H1 (cell line): ENCODE measurements at regions not wholly inside any gene's neighbourhood (a gene's known extent, or its start where the extent isn't known, plus 50 kb on each side); places are given as distances from the start of the nearest gene placed in this dataset.

Experiments used
- CTCF ChIA-PET: fragments of 300-600 bp; sonication (Branson Sonifier 250); formaldehyde crosslinking; loops from one replicate; lab custom pipeline; 2021; ENCODE audit not compliant: partially characterized antibody; lab: Charles Lee
- POLR2A ChIA-PET: fragments of 300-600 bp; sonication (Branson Sonifier 250); formaldehyde crosslinking; loops from one replicate; lab custom pipeline; 2021; ENCODE audit warnings: inconsistent platforms; ENCODE audit not compliant: partially characterized antibody; lab: Charles Lee
- DNase-seq, 2 experiments: peaks; one replicate each; pipeline versions ENCODE4 v3.0.0 to v3.0.0-alpha.2; 2010 to 2022; ENCODE audit warnings: low spot score in 2 of 2, low read depth in 1 of 2, mixed read lengths in 1 of 2
- FAIRE-seq: peaks from 2 replicates; lab custom pipeline; 2011; peaks lifted over from hg19 to GRCh38; lab: Jason Lieb, UNC
- H2AFZ ChIP-seq: 2 replicates; pipeline ENCODE4 v1.8.1; 2012; ENCODE audit warnings: low read length, inconsistent platforms
- H2AK5ac ChIP-seq: 2 replicates; pipeline ENCODE4 v1.6.1; 2013; ENCODE audit warnings: low read depth, low read length
- H2BK120ac ChIP-seq: replicated peaks from 2 replicates; pipeline ENCODE3; 2013; ENCODE audit warnings: low read depth, low read length, inconsistent platforms
- H2BK12ac ChIP-seq: 2 replicates; pipeline ENCODE4 v1.6.1; 2013; ENCODE audit warnings: low read depth, low read length
- H2BK15ac ChIP-seq: 2 replicates; pipeline ENCODE4 v1.6.1; 2013; ENCODE audit warnings: low read length
- H2BK20ac ChIP-seq: 2 replicates; pipeline ENCODE4 v1.6.1; 2013; ENCODE audit warnings: low read length
- H2BK5ac ChIP-seq: 2 replicates; pipeline ENCODE4 v1.6.1; 2013; ENCODE audit warnings: low read depth, low read length
- H3K14ac ChIP-seq: 2 replicates; pipeline ENCODE4 v1.6.1; 2013; ENCODE audit warnings: inconsistent platforms; ENCODE audit not compliant: insufficient read length
- H3K18ac ChIP-seq: 2 replicates; pipeline ENCODE4 v1.6.1; 2013; ENCODE audit warnings: low read length; ENCODE audit errors: extremely low read depth
- H3K23ac ChIP-seq: 2 replicates; pipeline ENCODE4 v1.6.1; 2013; ENCODE audit warnings: inconsistent platforms; ENCODE audit not compliant: insufficient read length
- H3K23me2 ChIP-seq: 2 replicates; pipeline ENCODE4 v1.6.1; 2013; ENCODE audit warnings: low read depth, low read length
- H3K27ac ChIP-seq: 2 replicates; pipeline ENCODE4 v1.6.1; 2011; ENCODE audit warnings: low read depth, low read length, inconsistent platforms
- H3K27me3 ChIP-seq, 4 experiments: replicated peaks in 1 of 4; 1 replicate in 1 of 4; 2 replicates in 3 of 4; pipeline versions ENCODE4 v1.6.1 to v1.8.1; 2011 to 2013; ENCODE audit warnings: low read length in 3 of 4, mild to moderate bottlenecking in 3 of 4, inconsistent platforms in 2 of 4, mixed read lengths in 2 of 4, moderate library complexity in 1 of 4; ENCODE audit not compliant: control insufficient read depth in 3 of 4, insufficient read depth in 3 of 4; ENCODE audit errors: extremely low read depth in 1 of 4
- H3K36me3 ChIP-seq, 4 experiments: 2 replicates each; pipeline versions ENCODE4 v1.6.1 to v1.8.1; 2011 to 2013; ENCODE audit warnings: mild to moderate bottlenecking in 4 of 4, low read length in 3 of 4, moderate library complexity in 2 of 4, control low read depth in 1 of 4, inconsistent platforms in 1 of 4; ENCODE audit not compliant: insufficient read depth in 4 of 4, control insufficient read depth in 2 of 4
- H3K4ac ChIP-seq: replicated peaks from 2 replicates; pipeline ENCODE3; 2013; ENCODE audit warnings: low read length, low read depth, mixed read lengths, inconsistent platforms; ENCODE audit not compliant: insufficient read length
- H3K4me1 ChIP-seq, 4 experiments: replicated peaks in 1 of 4; 1 replicate in 1 of 4; 2 replicates in 3 of 4; pipeline versions ENCODE4 v1.6.1 to v1.8.1; 2011 to 2013; ENCODE audit warnings: low read length in 3 of 4, inconsistent platforms in 2 of 4, mixed read lengths in 1 of 4; ENCODE audit not compliant: insufficient read depth in 4 of 4, control insufficient read depth in 3 of 4
- H3K4me2 ChIP-seq, 2 experiments: 2 replicates each; pipeline versions ENCODE4 v1.6.1 to v1.8.1; 2011 to 2013; ENCODE audit warnings: low read depth in 2 of 2, low read length in 2 of 2, control low read depth in 1 of 2, inconsistent platforms in 1 of 2, mild to moderate bottlenecking in 1 of 2; ENCODE audit not compliant: insufficient read depth in 1 of 2
- H3K4me3 ChIP-seq, 4 experiments: fragments of 200-600, 300-600 bp in 1 of 4; sonication (generic), shearing (Covaris generic), sonication (Bioruptor Twin) in 1 of 4; 2 replicates each; pipeline versions ENCODE4 v1.5.1 to v1.8.1; 2011 to 2016; ENCODE audit warnings: low read length in 4 of 4, low read depth in 3 of 4, control low read depth in 2 of 4, inconsistent platforms in 2 of 4, mild to moderate bottlenecking in 2 of 4, mixed read lengths in 1 of 4, moderate library complexity in 1 of 4; ENCODE audit not compliant: insufficient read depth in 2 of 4; ENCODE audit errors: extremely low read depth in 1 of 4
- H3K56ac ChIP-seq: replicated peaks from 2 replicates; pipeline ENCODE3; 2013; ENCODE audit warnings: low read depth, mild to moderate bottlenecking, mixed read lengths, low read length, inconsistent platforms; ENCODE audit not compliant: insufficient read length
- H3K79me1 ChIP-seq: 2 replicates; pipeline ENCODE4 v1.6.1; 2013; ENCODE audit warnings: low read depth, low read length, control low read depth
- H3K79me2 ChIP-seq, 2 experiments: 2 replicates each; pipeline versions ENCODE4 v1.6.1 to v1.8.1; 2012 to 2013; ENCODE audit warnings: low read length in 2 of 2, mild to moderate bottlenecking in 2 of 2, inconsistent platforms in 1 of 2; ENCODE audit not compliant: insufficient read depth in 2 of 2, control insufficient read depth in 1 of 2
- H3K9ac ChIP-seq, 4 experiments: replicated peaks in 1 of 4; 1 replicate in 1 of 4; 2 replicates in 3 of 4; pipeline versions ENCODE4 v1.6.1 to v1.8.1; 2011 to 2013; ENCODE audit warnings: low read depth in 3 of 4, low read length in 3 of 4, control low read depth in 2 of 4, mild to moderate bottlenecking in 2 of 4, moderate library complexity in 2 of 4, inconsistent platforms in 1 of 4; ENCODE audit errors: extremely low read depth in 1 of 4
- H3K9me3 ChIP-seq, 2 experiments: 2 replicates each; pipeline versions ENCODE4 v1.6.1 to v1.8.1; 2012 to 2013; ENCODE audit warnings: mild to moderate bottlenecking in 2 of 2, moderate library complexity in 2 of 2, control low read depth in 1 of 2, inconsistent platforms in 1 of 2, low read depth in 1 of 2, low read length in 1 of 2, mixed read lengths in 1 of 2; ENCODE audit not compliant: insufficient read depth in 2 of 2
- H4K20me1 ChIP-seq, 2 experiments: replicated peaks in 1 of 2; 2 replicates each; pipeline versions ENCODE3 to v1.8.1; 2011 to 2013; ENCODE audit warnings: inconsistent platforms in 2 of 2, low read length in 2 of 2, mild to moderate bottlenecking in 1 of 2; ENCODE audit not compliant: insufficient read depth in 2 of 2, control insufficient read depth in 1 of 2
- H4K5ac ChIP-seq: 2 replicates; pipeline ENCODE4 v1.6.1; 2013; ENCODE audit warnings: low read length, low read depth, mixed read lengths, inconsistent platforms; ENCODE audit not compliant: insufficient read length
- H4K8ac ChIP-seq: 2 replicates; pipeline ENCODE4 v1.8.0; 2013; ENCODE audit warnings: mild to moderate bottlenecking, moderate library complexity, low read length, inconsistent platforms; ENCODE audit not compliant: insufficient read depth; ENCODE audit errors: extremely low read depth
- H4K91ac ChIP-seq: replicated peaks from 2 replicates; pipeline ENCODE3; 2013; ENCODE audit warnings: low read length, mixed read lengths, inconsistent platforms; ENCODE audit not compliant: insufficient read length
- CHD2 ChIP-seq: IDR thresholded peaks from 2 replicates; pipeline ENCODE4 v1.6.1; 2012; ENCODE audit warnings: low read length, improper control_type of control experiment
- CTCF ChIP-seq, 3 experiments: IDR thresholded peaks; 1 replicate in 2 of 3; 2 replicates in 1 of 3; pipeline versions ENCODE4 v1.5.1 to v1.6.1; 2011; ENCODE audit warnings: low read length in 3 of 3, mild to moderate bottlenecking in 3 of 3, inconsistent platforms in 2 of 3, low read depth in 1 of 3, moderate library complexity in 1 of 3; ENCODE audit not compliant: insufficient read depth in 1 of 3; ENCODE audit errors: control extremely low read depth in 1 of 3
- EGR1 ChIP-seq: IDR thresholded peaks from 2 replicates; pipeline ENCODE4 v1.6.1; 2011; ENCODE audit warnings: low read depth, low read length, borderline replicate concordance
- EZH2 ChIP-seq: fragments of 200-600 bp; sonication (generic); IDR thresholded peaks from 2 replicates; pipeline ENCODE4 v1.7.1; 2012; ENCODE audit warnings: low read depth, mild to moderate bottlenecking, moderate library complexity, low read length, inconsistent platforms; ENCODE audit not compliant: severe bottlenecking
- JUN ChIP-seq: IDR thresholded peaks from 2 replicates; pipeline ENCODE4 v1.6.1; 2011; ENCODE audit warnings: low read depth, mild to moderate bottlenecking, improper control_type of control experiment, low read length
- KDM5A ChIP-seq: fragments of 200-600 bp; IDR thresholded peaks from 2 replicates; pipeline ENCODE4 v1.7.1; 2012; ENCODE audit warnings: mild to moderate bottlenecking, low read length, inconsistent platforms, mixed read lengths
- NRF1 ChIP-seq: IDR thresholded peaks from 2 replicates; pipeline ENCODE4 v1.6.1; 2011; ENCODE audit warnings: mild to moderate bottlenecking, low read depth, low read length, improper control_type of control experiment
- POU5F1 ChIP-seq: IDR thresholded peaks from 2 replicates; pipeline ENCODE4 v1.6.1; 2011; ENCODE audit warnings: low read depth, mild to moderate bottlenecking, low read length, moderate library complexity
- RAD21 ChIP-seq, 2 experiments: IDR thresholded peaks in 1 of 2; conservative IDR thresholded peaks in 1 of 2; 2 replicates each; pipeline ENCODE4 v1.6.1; 2011; ENCODE audit warnings: low read depth in 2 of 2, low read length in 2 of 2, improper control_type of control experiment in 1 of 2, inconsistent platforms in 1 of 2, mild to moderate bottlenecking in 1 of 2, moderate library complexity in 1 of 2
- SIN3A ChIP-seq, 2 experiments: IDR thresholded peaks in 1 of 2; conservative IDR thresholded peaks in 1 of 2; 2 replicates each; pipeline ENCODE4 v1.6.1; 2011 to 2012; ENCODE audit warnings: low read length in 2 of 2, improper control_type of control experiment in 1 of 2, low read depth in 1 of 2, mild to moderate bottlenecking in 1 of 2
- SUZ12 ChIP-seq: fragments of 200-600 bp; sonication (generic); IDR thresholded peaks from 2 replicates; pipeline ENCODE4 v1.6.1; 2012; ENCODE audit warnings: mild to moderate bottlenecking, inconsistent platforms, low read length, moderate library complexity, mixed read lengths
- TBP ChIP-seq: IDR thresholded peaks from 2 replicates; pipeline ENCODE4 v1.6.1; 2011; ENCODE audit warnings: low read depth, low read length, improper control_type of control experiment
- WGBS, 2 experiments: shearing (Covaris generic) in 1 of 2; methylation state at CpG; one replicate each; pipeline versions ENCODE4 v1.1.6 to v1.1.7; 2013 to 2015; ENCODE audit warnings: low lambda C conversion rate in 2 of 2, mixed read lengths in 2 of 2, inconsistent platforms in 1 of 2, low coverage in 1 of 2, missing lambda C conversion rate in 1 of 2; ENCODE audit not compliant: insufficient replicate concordance in 2 of 2, insufficient coverage in 1 of 2, insufficient read length in 1 of 2; ENCODE audit errors: extremely low coverage in 1 of 2, missing lambda C conversion rate in 1 of 2; 5-methylcytosine and 5-hydroxymethylcytosine counted together

- Histone ChIP-seq H3K18ac (no peak overlapping the region), H2AK5ac (no peak overlapping the region), H3K4me3 (no peak overlapping the region), H3K23ac (no peak overlapping the region), H4K20me1 (no peaks in the 10 kb centered on the region), H3K4me1 (peaks cover 23 to 33% (median 28%) of the 10 kb centered on the region in 4 experiments), H3K56ac (no peak overlapping the region), H2AFZ (no peak overlapping the region), H3K14ac (no peak overlapping the region), H3K4me2 (no peak overlapping the region), H3K9ac (no peak overlapping the region), H3K27me3 (no peaks in the 10 kb centered on the region), H2BK5ac (no peak overlapping the region), H3K9me3 (no peaks in the 10 kb centered on the region), H2BK15ac (no peak overlapping the region), H2BK120ac (no peak overlapping the region), H3K27ac (no peak overlapping the region), H3K36me3 (peaks cover 0 to 6% (median 0%) of the 10 kb centered on the region in 4 experiments; a peak in 1 of 8 replicates), H2BK20ac (no peak overlapping the region), H2BK12ac (no peak overlapping the region; the same call in 1 of the 2 replicates), H4K5ac (no peak overlapping the region), H3K79me1 (no peaks in the 10 kb centered on the region), H3K79me2 (no peaks in the 10 kb centered on the region), H4K8ac (no peak overlapping the region), H4K91ac (no peak overlapping the region), H3K23me2 (no peaks in the 10 kb centered on the region; the same call in 1 of the 2 replicates), H3K4ac (no peak overlapping the region)
- CTCF ChIA-PET: interaction anchor here (0.6 to 5.6 kb wide), 9 partner anchors 14 to 294 kb away, joined by 3 to 32 read pairs (median 4); no protein-coding TSS in a partner anchor
- POLR2A ChIA-PET: interaction anchor here (0.7 to 7.5 kb wide), 24 partner anchors 7 to 102 kb away, joined by 3 to 80 read pairs (median 6); partner anchors contain the start of gene PIM1
- WGBS, 2 experiments: 81% methylated on average over 2 of the region's 2 CpGs; no CpG with 5 or more reads in 1 of the 2 experiments
- FAIRE-seq (no peak), DNase-seq (no peak)
- TF ChIP-seq RAD21 (IDR thresholded peaks at IDR 0.05 in 1 of 2, conservative IDR thresholded peaks at IDR 0.05 in 1 of 2; ENCODE audit: low read depth in 2 of 2, low read length in 2 of 2): no peak
- TF ChIP-seq NRF1: no peak
- no peak for TF ChIP-seq SIN3A (conservative IDR thresholded peaks at IDR 0.05 in 1 of 2, IDR thresholded peaks at IDR 0.05 in 1 of 2; ENCODE audit: low read depth in 1 of 2, low read length in 2 of 2)
- TF ChIP-seq KDM5A: no peak
- TF ChIP-seq CHD2: no peak
- no peak for TF ChIP-seq CTCF (IDR thresholded peaks at IDR 0.05; ENCODE audit: control extremely low read depth in 1 of 3, insufficient read depth in 1 of 3, low read depth in 1 of 3, low read length in 3 of 3)
- TF ChIP-seq POU5F1: no peak
- TF ChIP-seq TBP: no peak
- no peak for TF ChIP-seq EGR1
- no peak for TF ChIP-seq JUN
- no peak for TF ChIP-seq EZH2
- no peak for TF ChIP-seq SUZ12
Measured at GRCh38 chr6:37104824-37105147, 65.2 kb upstream of the PIM1 start.
